ENCODE measurements at regions not wholly inside any gene's neighbourhood (a gene's known extent, or its start where the extent isn't known, plus 50 kb on each side); places are given as distances from the start of the nearest gene placed in this dataset.

GRCh38 chr9:109961626-109962025, 181.6 kb downstream of the PALM2AKAP2 start:
- no peak for DNase-seq (ENCODE audit: low read depth)
- H3K4me3 ChIP-seq (ENCODE audit: control insufficient read depth, low read depth, low read length) = no peak overlapping the region
- TF ChIP-seq, protein P1, sequence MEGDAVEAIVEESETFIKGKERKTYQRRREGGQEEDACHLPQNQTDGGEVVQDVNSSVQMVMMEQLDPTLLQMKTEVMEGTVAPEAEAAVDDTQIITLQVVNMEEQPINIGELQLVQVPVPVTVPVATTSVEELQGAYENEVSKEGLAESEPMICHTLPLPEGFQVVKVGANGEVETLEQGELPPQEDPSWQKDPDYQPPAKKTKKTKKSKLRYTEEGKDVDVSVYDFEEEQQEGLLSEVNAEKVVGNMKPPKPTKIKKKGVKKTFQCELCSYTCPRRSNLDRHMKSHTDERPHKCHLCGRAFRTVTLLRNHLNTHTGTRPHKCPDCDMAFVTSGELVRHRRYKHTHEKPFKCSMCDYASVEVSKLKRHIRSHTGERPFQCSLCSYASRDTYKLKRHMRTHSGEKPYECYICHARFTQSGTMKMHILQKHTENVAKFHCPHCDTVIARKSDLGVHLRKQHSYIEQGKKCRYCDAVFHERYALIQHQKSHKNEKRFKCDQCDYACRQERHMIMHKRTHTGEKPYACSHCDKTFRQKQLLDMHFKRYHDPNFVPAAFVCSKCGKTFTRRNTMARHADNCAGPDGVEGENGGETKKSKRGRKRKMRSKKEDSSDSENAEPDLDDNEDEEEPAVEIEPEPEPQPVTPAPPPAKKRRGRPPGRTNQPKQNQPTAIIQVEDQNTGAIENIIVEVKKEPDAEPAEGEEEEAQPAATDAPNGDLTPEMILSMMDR (conservative IDR thresholded peaks at IDR 0.05; ENCODE audit: control insufficient read depth, insufficient read depth, low read depth, low read length) = no peak

GRCh38 chr9:109962215-109962614, 182.2 kb downstream of the PALM2AKAP2 start:
- TF ChIP-seq, protein P1 (conservative IDR thresholded peaks at IDR 0.05; ENCODE audit: control insufficient read depth, insufficient read depth, low read depth, low read length) = no peak
- no peak overlapping the region for H3K4me3 ChIP-seq (ENCODE audit: control insufficient read depth, low read depth, low read length)
- no peak for DNase-seq (ENCODE audit: low read depth)

- DNase-seq (ENCODE audit: low read depth) = no peak
- no peak overlapping the region for H3K4me3 ChIP-seq (ENCODE audit: control insufficient read depth, low read depth, low read length)
- TF ChIP-seq, protein P1 (conservative IDR thresholded peaks at IDR 0.05; ENCODE audit: control insufficient read depth, insufficient read depth, low read depth, low read length) = no peak
Observed at GRCh38 chr9:109963079-109963478, 183.1 kb downstream of the PALM2AKAP2 start.

- TF ChIP-seq, protein P1 (conservative IDR thresholded peaks at IDR 0.05; ENCODE audit: control insufficient read depth, insufficient read depth, low read depth, low read length) = no peak
- DNase-seq (ENCODE audit: low read depth) = no peak
- no peak overlapping the region for H3K4me3 ChIP-seq (ENCODE audit: control insufficient read depth, low read depth, low read length)
Observed at GRCh38 chr9:109966643-109967368, 186.8 kb downstream of the PALM2AKAP2 start.

GRCh38 chr9:109967651-109968642, 187.9 kb downstream of the PALM2AKAP2 start:
- no peak for DNase-seq (ENCODE audit: low read depth)
- TF ChIP-seq, protein P1 (conservative IDR thresholded peaks at IDR 0.05; ENCODE audit: control insufficient read depth, insufficient read depth, low read depth, low read length) = no peak
- H3K4me3 ChIP-seq (ENCODE audit: control insufficient read depth, low read depth, low read length) = no peak overlapping the region

GRCh38 chr9:109969011-109969410, 189.0 kb downstream of the PALM2AKAP2 start:
- peak; percentile 38 for DNase-seq (ENCODE audit: low read depth)

More at GRCh38 chr9:109969011-109969410, 189.0 kb downstream of the PALM2AKAP2 start:
- TF ChIP-seq, protein P1 (conservative IDR thresholded peaks at IDR 0.05; ENCODE audit: control insufficient read depth, insufficient read depth, low read depth, low read length) = peak; percentile 9
- H3K4me3 ChIP-seq (ENCODE audit: control insufficient read depth, low read depth, low read length) = no peak overlapping the region
